ENCODE measurements at regions not wholly inside any gene's neighbourhood (a gene's known extent, or its start where the extent isn't known, plus 50 kb on each side); places are given as distances from the start of the nearest gene placed in this dataset.
"Not testable (repeated sequence)": the region's sequence is repeated elsewhere in the genome, so short reads cannot be mapped to it uniquely, and the experiment has no call there.

DNA sequence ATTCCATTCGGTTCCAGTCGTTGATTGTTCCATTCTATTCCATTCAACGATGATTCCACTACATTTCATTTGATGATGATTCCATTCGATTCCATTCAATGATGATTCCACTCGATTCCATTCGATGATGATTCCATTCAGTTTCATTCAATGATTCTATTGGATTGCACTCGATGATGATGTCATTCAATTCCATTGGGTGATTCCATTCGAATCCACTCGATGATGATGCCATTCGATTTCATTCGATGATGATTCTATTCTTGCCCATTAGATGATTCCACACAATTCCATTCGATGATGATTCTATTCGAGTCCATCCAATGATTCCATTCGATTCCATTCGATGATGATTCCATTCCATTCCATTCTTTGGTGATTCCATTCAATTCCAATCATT lies 1283.7 kb downstream of the TP53TG3F start:
- 83 to 87% methylated on average over 15 of the region's 15 CpGs for WGBS, 2 donors
- Histone ChIP-seq H3K4me1 (no peaks in the 10 kb centered on the region), H3K27ac (no peak overlapping the region), H3K36me3 (no peaks in the 10 kb centered on the region), H3K4me3 (no peak overlapping the region), H3K9me3 (peaks cover 0 to 64% (median 12%) of the 10 kb centered on the region in 3 donors), H3K27me3 (no peaks in the 10 kb centered on the region)
- no peak for DNase-seq
- intact Hi-C loops (cut with DNase I): no loop called here
- TF ChIP-seq CTCF (IDR thresholded peaks at IDR 0.05) (no peak), POLR2A (IDR thresholded peaks at IDR 0.05) (no peak)

GRCh38 chr16:34758835-34759234 lies 1299.4 kb downstream of the TP53TG3F start:
- intact Hi-C loops (cut with DNase I): no loop called here
- 78 to 86% methylated on average over 13 of the region's 13 CpGs for whole genome bisulfite sequencing, 2 donors
- H3K27ac ChIP-seq: no peak overlapping the region
- H3K4me1 ChIP-seq: no peaks in the 10 kb centered on the region
- H3K4me3 ChIP-seq: no peak overlapping the region
- peaks cover 0 to 92% (median 7%) of the 10 kb centered on the region in 3 donors for H3K9me3 ChIP-seq
- no peaks in the 10 kb centered on the region for H3K27me3 ChIP-seq
- DNase-seq: no peak
- H3K36me3 ChIP-seq: no peaks in the 10 kb centered on the region
- no peak for TF ChIP-seq CTCF (IDR thresholded peaks at IDR 0.05)

GRCh38 chr16:34791835-34792234 lies 1332.4 kb downstream of the TP53TG3F start:
- H3K4me1 ChIP-seq; H3K36me3 ChIP-seq; H3K27me3 ChIP-seq; intact Hi-C loops (cut with DNase I); H3K4me3 ChIP-seq; DNase-seq; H3K9me3 ChIP-seq; H3K27ac ChIP-seq: not testable (repeated sequence)
- WGBS, 2 donors: 21 to 31% methylated on average over 2 of the region's 2 CpGs

DNA sequence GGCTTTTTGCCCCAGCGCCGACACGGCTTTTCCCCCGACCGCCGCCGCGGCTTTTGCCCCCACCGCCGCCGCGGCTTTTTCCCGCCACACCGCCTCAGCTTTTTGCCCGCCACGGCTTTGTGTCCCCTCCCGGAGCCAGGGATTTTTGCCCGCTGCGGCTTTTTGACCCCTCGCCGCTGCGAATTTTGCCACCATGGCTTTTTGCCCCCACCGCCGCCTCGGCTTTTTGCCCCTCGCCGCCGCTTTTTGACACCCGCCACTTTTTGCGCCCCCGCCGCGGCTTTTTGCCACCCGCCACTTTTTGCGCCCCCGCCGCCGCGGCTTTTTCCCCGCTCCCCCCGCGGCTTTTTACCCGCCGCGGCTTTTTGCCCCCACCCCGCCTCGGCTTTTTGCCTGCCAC lies 1342.5 kb downstream of the TP53TG3F start:
- H3K4me1 ChIP-seq: no peaks in the 10 kb centered on the region
- peaks cover 0 to 10% (median 0%) of the 10 kb centered on the region in 4 donors for H3K27me3 ChIP-seq
- H3K4me3 ChIP-seq: no peak overlapping the region
- intact Hi-C loops (cut with DNase I): no loop called here
- no peaks in the 10 kb centered on the region for H3K36me3 ChIP-seq
- H3K27ac ChIP-seq: no peak overlapping the region
- DNase-seq: no peak
- TF ChIP-seq POLR2A (IDR thresholded peaks at IDR 0.05) (no peak), CTCF (IDR thresholded peaks at IDR 0.05) (no peak)
- WGBS, 2 donors: 73 to 91% methylated on average over 6 to 46 of the region's 47 CpGs
- peaks cover 0 to 29% (median 17%) of the 10 kb centered on the region in 3 donors for H3K9me3 ChIP-seq

DNA sequence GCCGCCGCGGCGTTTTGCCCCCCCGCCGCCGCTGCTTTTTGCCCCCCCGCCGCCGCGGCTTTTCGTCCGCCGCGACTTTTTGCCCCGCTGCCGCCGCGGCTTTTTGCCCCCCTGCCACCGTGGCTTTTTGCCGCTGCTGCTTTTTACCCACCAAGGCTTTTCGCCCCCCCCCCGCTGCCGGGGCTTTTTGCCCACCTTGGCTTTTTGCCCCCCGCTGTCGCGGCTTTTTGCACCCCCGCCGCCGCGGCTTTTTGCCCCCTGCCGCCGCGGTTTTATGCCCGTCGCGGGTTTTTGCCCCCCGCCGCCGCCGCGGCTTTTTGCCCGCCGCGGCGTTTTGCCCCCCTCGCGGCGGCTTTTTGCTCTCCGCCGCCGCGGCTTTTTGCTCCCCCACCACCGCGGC lies 1343.0 kb downstream of the TP53TG3F start:
- intact Hi-C loops (cut with DNase I): no loop called here
- 65% methylated on average over 26 of the region's 55 CpGs; no CpG with 5 or more reads in 1 of the 2 donors for WGBS, 2 donors
- no peak for DNase-seq
- TF ChIP-seq POLR2A (IDR thresholded peaks at IDR 0.05) (no peak), CTCF (IDR thresholded peaks at IDR 0.05) (no peak)
- Histone ChIP-seq H3K9me3 (peaks cover 0 to 29% (median 17%) of the 10 kb centered on the region in 3 donors), H3K4me1 (no peaks in the 10 kb centered on the region), H3K27ac (no peak overlapping the region), H3K27me3 (peaks cover 0 to 10% (median 0%) of the 10 kb centered on the region in 4 donors), H3K4me3 (no peak overlapping the region), H3K36me3 (no peaks in the 10 kb centered on the region)
